ENCODE measurements at regions not wholly inside any gene's neighbourhood (a gene's known extent, or its start where the extent isn't known, plus 50 kb on each side); places are given as distances from the start of the nearest gene placed in this dataset.

- DNase-seq, result no peak
These were observed 218.2 kb upstream of the ADAMTS9 start for GRCh38 chr3:64905906-64906410.

GRCh38 chr3:64903006-64903405 is 215.2 kb upstream of the ADAMTS9 start:
- DNase-seq, result no peak

- DNase-seq, result no peak
These were observed 214.3 kb upstream of the ADAMTS9 start for GRCh38 chr3:64901986-64902516.

- DNase-seq, result no peak
These were observed 213.7 kb upstream of the ADAMTS9 start for GRCh38 chr3:64901522-64901885.

- no peak for DNase-seq
These were observed 213.1 kb upstream of the ADAMTS9 start for GRCh38 chr3:64900617-64901521.

GRCh38 chr3:64900156-64900555 is 212.4 kb upstream of the ADAMTS9 start:
- no peak for DNase-seq

- no peak for DNase-seq
These were observed 211.1 kb upstream of the ADAMTS9 start for GRCh38 chr3:64898941-64899340.

- DNase-seq, result no peak
These were observed 208.4 kb upstream of the ADAMTS9 start for GRCh38 chr3:64895991-64896895.

- DNase-seq, result no peak
These were observed 207.5 kb upstream of the ADAMTS9 start for GRCh38 chr3:64895106-64895990.

- DNase-seq, result no peak
These were observed 206.2 kb upstream of the ADAMTS9 start for GRCh38 chr3:64894006-64894405.

GRCh38 chr3:64892671-64893309 is 205.0 kb upstream of the ADAMTS9 start:
- DNase-seq, result no peak

GRCh38 chr3:64891021-64891420 is 203.2 kb upstream of the ADAMTS9 start:
- no peak for DNase-seq

GRCh38 chr3:64890466-64890865 is 202.7 kb upstream of the ADAMTS9 start:
- no peak for DNase-seq

GRCh38 chr3:64890006-64890405 is 202.2 kb upstream of the ADAMTS9 start:
- no peak for DNase-seq

- no peak for DNase-seq
These were observed 201.1 kb upstream of the ADAMTS9 start for GRCh38 chr3:64888840-64889392.

- no peak for DNase-seq
These were observed 200.4 kb upstream of the ADAMTS9 start for GRCh38 chr3:64888165-64888564.

- DNase-seq, result no peak
These were observed 197.3 kb upstream of the ADAMTS9 start for GRCh38 chr3:64885055-64885454.

GRCh38 chr3:64884536-64884935 is 196.7 kb upstream of the ADAMTS9 start:
- DNase-seq, result no peak

- no peak for DNase-seq
These were observed 193.1 kb upstream of the ADAMTS9 start for GRCh38 chr3:64880916-64881315.

GRCh38 chr3:64878362-64878761 is 190.6 kb upstream of the ADAMTS9 start:
- DNase-seq, result no peak

- no peak for DNase-seq
These were observed 185.6 kb upstream of the ADAMTS9 start for GRCh38 chr3:64873400-64873799.

Measured in NCI-H1417 treated with DMSO at 0.1 percent for 48 hours (cell line).